Ovary (tissue), 7 donors: ENCODE measurements at regions not wholly inside any gene's neighbourhood (a gene's known extent, or its start where the extent isn't known, plus 50 kb on each side); places are given as distances from the start of the nearest gene placed in this dataset.

Source experiments
- DNase-seq, 5 donors: peaks; one replicate each; pipeline ENCODE4 v3.0.0-alpha.2; 2019 to 2020
- H3K27ac ChIP-seq, 2 donors: fragments of 200-600 bp; one replicate each; pipeline versions ENCODE4 v1.5.1 to v1.8.0; 2019 to 2022
- H3K27me3 ChIP-seq: fragments of 200-600 bp; one replicate; pipeline ENCODE4 v1.8.0; 2022
- H3K36me3 ChIP-seq: fragments of 200-600 bp; sonication (generic); one replicate; pipeline ENCODE4 v1.5.1; 2019
- H3K4me1 ChIP-seq: one replicate; pipeline ENCODE4 v1.8.1; 2013; ENCODE audit warnings: mild to moderate bottlenecking, moderate library complexity; ENCODE audit not compliant: insufficient read depth
- H3K4me3 ChIP-seq: fragments of 200-600 bp; sonication (generic); one replicate; pipeline ENCODE4 v1.5.1; 2017
- H3K9me3 ChIP-seq, 2 donors: fragments of 200-600 bp in 1 of 2; sonication (generic) in 1 of 2; one replicate each; pipeline versions ENCODE4 v1.5.1 to v1.8.1; 2013 to 2019; ENCODE audit warnings: mild to moderate bottlenecking in 1 of 2, moderate library complexity in 1 of 2
- CTCF ChIP-seq, 3 donors: fragments of 450-650 bp in 2 of 3; fragments of 200-600 bp in 1 of 3; IDR thresholded peaks; one replicate each; pipeline versions ENCODE4 v1.5.1 to v1.8.0; 2016 to 2022; ENCODE audit warnings: antibody characterized with exemption in 3 of 3, mild to moderate bottlenecking in 1 of 3
- EP300 ChIP-seq: sonication (generic); formaldehyde crosslinking; IDR thresholded peaks from one replicate; pipeline ENCODE4 v1.6.1; 2017; ENCODE audit warnings: antibody characterized with exemption
- POLR2A ChIP-seq: fragments of 450-650 bp; IDR thresholded peaks from one replicate; pipeline ENCODE4 v1.6.1; 2017; ENCODE audit warnings: antibody characterized with exemption, mild to moderate bottlenecking, moderate library complexity
- WGBS, 3 donors: extraction: QIAGEN DNeasy Blood & Tissue Kit in 1 of 3; methylation state at CpG; one replicate each; pipeline versions ENCODE4 v1.1.5 to v1.1.7; 2013 to 2017; 5-methylcytosine and 5-hydroxymethylcytosine counted together
- intact Hi-C, 4 donors: fragments of 100-400 bp; cut with DNase I; formaldehyde crosslinking; loops; one replicate each; pipeline versions ENCODE4 v1.11.0 to v1.15.1; 2022 to 2023
- donor health status: DM: no; HTN: no; CAD: no; lungs with moderate emphysema.
- donor health status: DM: no; HTN: no; CAD: no.
- donor health status: Bipolar disorder and iron deficiency.
- donor health status: DM: no; HTN: no; CAD: no.
- donor health status: DM: yes; HTN: yes; CAD: no.

DNA sequence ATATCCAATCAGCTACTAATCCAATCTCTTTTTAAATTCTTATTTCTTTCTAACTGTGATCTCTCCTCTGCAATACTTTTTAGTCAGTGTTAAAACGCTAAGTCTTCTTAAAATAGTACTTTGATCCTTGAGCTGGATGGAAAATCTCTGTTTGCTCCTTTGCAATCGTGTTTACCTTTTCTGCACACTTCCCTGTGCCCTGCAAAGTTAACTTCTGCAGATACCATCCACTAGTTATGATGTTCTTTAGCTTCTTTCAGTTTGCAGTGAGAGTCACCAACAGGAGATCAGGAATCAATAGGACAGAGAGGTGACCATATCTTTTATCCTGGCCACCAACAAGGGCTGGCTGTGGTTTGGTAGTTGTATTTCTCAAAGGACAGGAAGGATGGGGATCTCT is 391.5 kb downstream of the GASK1B start:
- Histone ChIP-seq H3K4me3 (no peak overlapping the region), H3K4me1 (no peaks in the 10 kb centered on the region), H3K36me3 (no peaks in the 10 kb centered on the region), H3K27me3 (no peaks in the 10 kb centered on the region), H3K9me3 (no peaks in the 10 kb centered on the region), H3K27ac (no peak overlapping the region)
- WGBS, 3 donors: 78 to 89% (median 81%) methylated on average over 2 of the region's 2 CpGs
- intact Hi-C loops: no loop called here
- TF ChIP-seq EP300 (no peak), POLR2A (no peak), CTCF (IDR thresholded peaks at IDR 0.05) (no peak)
- DNase-seq: no peak

DNA sequence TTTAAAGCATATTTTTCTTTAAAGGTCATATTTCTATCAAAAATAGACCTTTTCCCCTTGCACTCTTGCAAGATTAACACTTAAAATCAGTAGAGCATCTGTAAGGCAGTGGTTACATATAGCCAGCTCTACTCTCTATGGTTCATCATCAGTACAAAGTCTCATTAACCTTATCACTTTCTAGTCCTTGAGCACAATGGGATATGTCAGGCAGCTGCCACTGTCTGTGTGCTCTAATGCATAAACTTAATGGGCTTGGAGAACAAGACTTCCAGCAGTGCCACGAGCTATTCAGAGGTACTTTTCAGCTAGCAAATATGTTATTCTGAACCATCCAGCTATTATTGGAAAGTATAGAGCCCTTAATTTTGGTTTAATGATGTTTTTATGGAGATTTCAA is 393.7 kb downstream of the GASK1B start:
- H3K4me1 ChIP-seq: no peaks in the 10 kb centered on the region
- H3K9me3 ChIP-seq: no peaks in the 10 kb centered on the region
- intact Hi-C loops: no loop called here
- H3K36me3 ChIP-seq: no peaks in the 10 kb centered on the region
- TF ChIP-seq CTCF (IDR thresholded peaks at IDR 0.05): no peak
- no peak for TF ChIP-seq POLR2A
- TF ChIP-seq EP300: no peak
- DNase-seq: no peak
- 23 to 37% (median 33%) methylated on average over 1 of the region's 1 CpG for WGBS, 3 donors
- H3K27ac ChIP-seq: no peak overlapping the region
- H3K27me3 ChIP-seq: no peaks in the 10 kb centered on the region
- H3K4me3 ChIP-seq: no peak overlapping the region

GRCh38 chr4:157776930-157777528 is 395.8 kb downstream of the GASK1B start:
- Histone ChIP-seq H3K9me3 (no peaks in the 10 kb centered on the region), H3K4me1 (no peaks in the 10 kb centered on the region), H3K36me3 (no peaks in the 10 kb centered on the region), H3K27me3 (no peaks in the 10 kb centered on the region), H3K27ac (no peak overlapping the region), H3K4me3 (no peak overlapping the region)
- DNase-seq: no peak
- WGBS, 3 donors: 77 to 100% (median 85%) methylated on average over 1 of the region's 1 CpG
- intact Hi-C loops: no loop called here
- TF ChIP-seq EP300: no peak
- TF ChIP-seq POLR2A: no peak
- no peak for TF ChIP-seq CTCF (IDR thresholded peaks at IDR 0.05)

DNA sequence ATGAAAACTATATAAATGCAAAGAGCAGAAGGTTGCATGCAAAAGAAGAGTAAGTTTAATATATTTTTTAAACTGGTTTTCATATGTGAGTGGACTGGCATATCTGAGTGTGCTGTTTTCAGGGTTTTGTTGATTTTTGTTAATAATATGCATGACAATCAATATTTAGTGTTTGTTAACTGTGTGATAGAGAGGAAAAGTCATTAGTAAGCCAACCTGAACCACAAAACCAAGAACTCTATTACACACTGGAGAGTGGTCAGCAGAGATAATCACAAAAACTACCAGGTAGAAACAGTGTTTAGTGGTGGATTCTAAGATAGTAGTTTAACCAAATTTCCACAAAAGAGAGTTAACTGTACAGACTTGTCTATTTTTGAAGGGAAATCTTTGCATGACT is 396.9 kb downstream of the GASK1B start:
- no peak for DNase-seq
- intact Hi-C loops: no loop called here
- Histone ChIP-seq H3K27me3 (no peaks in the 10 kb centered on the region), H3K27ac (no peak overlapping the region), H3K36me3 (no peaks in the 10 kb centered on the region), H3K4me3 (no peak overlapping the region), H3K9me3 (no peaks in the 10 kb centered on the region), H3K4me1 (no peaks in the 10 kb centered on the region)
- TF ChIP-seq EP300 (no peak), CTCF (IDR thresholded peaks at IDR 0.05) (no peak), POLR2A (no peak)
